ENCODE measurements at regions not wholly inside any gene's neighbourhood (a gene's known extent, or its start where the extent isn't known, plus 50 kb on each side); places are given as distances from the start of the nearest gene placed in this dataset.
"Not testable (repeated sequence)": the region's sequence is repeated elsewhere in the genome, so short reads cannot be mapped to it uniquely, and the experiment has no call there.

DNA sequence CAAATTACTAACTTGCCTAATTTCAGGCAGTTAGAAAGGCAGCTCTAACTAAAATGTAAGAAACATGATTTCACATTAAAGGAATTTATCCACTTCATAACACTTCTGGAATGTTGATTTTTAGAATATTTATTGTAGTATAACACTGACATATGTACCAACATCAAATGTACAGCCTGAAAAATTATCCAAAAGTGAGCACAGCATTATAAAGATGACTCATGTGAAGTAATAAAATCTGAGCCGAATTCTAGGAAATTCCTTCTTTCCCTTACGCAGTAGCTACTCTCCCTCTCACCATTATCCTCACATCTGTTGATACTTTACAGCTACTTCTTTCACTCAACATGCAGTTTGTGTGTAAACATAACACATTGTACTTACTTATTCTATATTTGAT is 610.6 kb downstream of the ZWINT start:
- DNase-seq (ENCODE audit: low read depth in 2 of 2): no peak

GRCh38 chr10:55747244-55747643 is 613.8 kb downstream of the ZWINT start:
- DNase-seq (ENCODE audit: low read depth in 2 of 2): no peak

DNA sequence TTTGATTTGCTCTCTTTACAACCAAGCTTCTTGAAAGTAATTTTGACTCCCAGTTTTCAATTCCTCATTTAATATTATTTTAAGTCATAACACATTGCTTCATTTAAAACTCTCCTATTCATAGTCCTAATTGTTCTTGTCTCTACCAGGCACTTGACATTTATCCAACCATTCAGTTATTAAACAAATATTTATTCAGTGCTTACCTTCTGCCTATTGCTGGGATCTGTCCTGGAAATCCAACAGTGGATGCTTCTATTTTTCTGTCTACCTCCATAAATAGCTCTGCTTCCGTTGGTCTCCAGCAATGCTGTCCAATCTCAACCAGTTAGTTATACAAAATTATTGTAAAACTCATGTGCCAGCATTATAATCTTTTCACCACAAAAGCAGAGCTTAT is 615.1 kb downstream of the ZWINT start:
- DNase-seq (ENCODE audit: low read depth in 2 of 2): no peak

- DNase-seq (ENCODE audit: low read depth in 2 of 2): no peak
Measured at GRCh38 chr10:55742487-55742886, 618.6 kb downstream of the ZWINT start.

DNA sequence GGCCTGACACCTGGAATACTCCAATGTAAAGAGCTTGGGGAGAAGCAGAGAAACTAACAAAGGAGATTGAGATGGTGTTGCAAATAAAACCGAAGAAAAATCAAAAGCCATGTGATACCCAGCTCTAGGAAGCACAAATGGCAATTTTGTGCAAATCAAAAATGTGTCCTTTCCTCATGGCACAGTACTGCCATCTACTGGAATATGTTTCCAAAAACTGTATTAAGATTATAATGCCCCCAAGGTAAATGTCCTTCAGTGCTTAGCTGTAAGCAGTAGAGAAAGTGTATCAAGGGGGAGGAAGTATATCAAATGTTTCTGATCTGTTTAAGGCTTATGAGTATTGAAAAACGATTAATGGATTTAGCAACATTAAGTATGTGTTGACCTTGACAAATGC is 620.3 kb downstream of the ZWINT start:
- DNase-seq (ENCODE audit: low read depth in 2 of 2): not testable (repeated sequence)

DNA sequence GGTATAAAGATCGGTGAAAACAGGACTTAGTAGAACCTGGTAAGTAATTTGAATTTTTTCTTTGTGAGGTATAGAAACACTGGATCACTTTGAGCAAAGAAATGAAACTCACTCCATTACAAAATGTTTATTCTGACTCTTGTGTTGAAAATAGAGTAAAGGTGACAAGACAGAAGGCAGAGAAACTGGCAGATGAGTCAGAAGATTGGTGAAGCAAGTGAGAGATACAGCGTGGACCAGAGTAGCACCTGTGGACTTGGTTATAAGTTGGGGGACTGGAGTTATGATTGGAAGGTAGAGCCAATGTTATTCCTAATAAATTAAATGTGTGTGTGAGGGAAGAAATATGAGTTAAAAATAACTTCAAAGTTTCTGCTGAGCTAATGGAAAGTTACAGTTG is 620.9 kb downstream of the ZWINT start:
- no peak for DNase-seq (ENCODE audit: low read depth in 2 of 2)

GRCh38 chr10:55734112-55734511 is 626.9 kb downstream of the ZWINT start:
- DNase-seq (ENCODE audit: low read depth in 2 of 2): no peak

DNA sequence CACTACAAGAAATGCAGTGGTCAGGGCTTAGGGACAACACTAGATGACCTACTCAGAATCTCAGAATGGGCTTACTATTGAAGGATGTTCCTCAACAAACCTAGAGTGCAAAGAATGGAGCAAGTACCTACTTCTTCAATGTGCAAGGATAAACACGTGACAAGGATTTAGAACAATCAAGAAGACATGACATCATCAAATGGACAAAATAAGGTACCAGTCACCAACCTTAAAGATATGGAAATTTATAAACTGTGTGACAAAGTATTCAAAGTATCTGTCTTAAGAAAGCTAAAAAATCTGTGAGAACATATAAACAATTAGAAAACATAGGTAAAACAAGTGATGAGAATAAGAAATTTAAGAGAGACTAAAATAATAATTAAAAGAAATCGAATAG is 656.1 kb downstream of the ZWINT start:
- DNase-seq (ENCODE audit: low read depth in 2 of 2): no peak

- DNase-seq (ENCODE audit: low read depth in 2 of 2): no peak
Measured at GRCh38 chr10:55668326-55668922, 692.6 kb downstream of the ZWINT start.

DNA sequence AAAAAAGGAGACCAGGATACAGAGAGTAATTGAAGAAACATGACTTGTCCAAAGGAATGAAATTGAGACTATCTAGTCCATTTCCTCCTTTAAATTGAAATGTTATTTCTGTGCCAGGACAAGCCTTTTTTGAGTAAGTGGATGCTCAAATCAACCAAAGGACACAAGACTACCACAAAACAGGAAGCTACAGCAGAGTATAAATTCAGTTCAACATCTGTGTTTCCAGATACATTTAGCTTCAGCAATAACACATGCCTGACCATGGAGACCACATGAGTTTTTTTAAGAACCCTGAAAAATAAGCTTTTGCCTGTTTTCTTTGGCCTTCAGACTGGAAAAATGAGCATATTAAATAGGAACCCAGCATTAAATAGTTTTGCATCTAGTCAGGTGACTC is 707.5 kb downstream of the ZWINT start:
- no peak for DNase-seq (ENCODE audit: low read depth in 2 of 2)

GRCh38 chr10:55641601-55642000 is 719.5 kb downstream of the ZWINT start:
- no peak for DNase-seq (ENCODE audit: low read depth in 2 of 2)

GRCh38 chr10:55631071-55631654 is 729.9 kb downstream of the ZWINT start:
- peak; percentile 5 to 18 for DNase-seq (ENCODE audit: low read depth in 2 of 2)

DNA sequence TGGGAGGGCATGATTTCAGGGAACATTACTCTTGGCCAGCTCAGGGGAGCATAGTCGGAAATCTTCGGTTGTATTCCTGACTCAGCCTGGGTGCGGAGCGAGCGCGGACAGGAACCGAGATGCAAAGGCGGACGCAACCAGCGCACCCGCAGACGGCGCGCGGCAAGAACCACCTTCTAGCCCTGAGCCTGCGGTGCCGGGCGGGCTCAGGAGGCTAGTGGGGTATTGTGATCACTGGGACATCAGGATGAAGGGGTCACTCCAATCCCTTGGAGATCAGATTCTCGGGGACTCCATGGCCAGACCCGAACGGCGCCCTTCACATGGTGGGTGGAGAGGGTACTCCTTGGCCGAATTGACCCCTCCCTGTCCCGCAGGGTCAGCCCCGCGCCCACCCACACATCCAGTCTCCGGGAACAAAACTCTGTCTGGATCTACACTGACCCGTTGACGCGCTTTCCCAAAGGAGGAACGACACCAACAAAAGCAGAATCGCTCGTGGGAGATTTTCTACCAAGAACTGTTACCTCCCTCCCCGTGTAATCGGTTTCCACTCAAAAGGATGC is 730.5 kb downstream of the ZWINT start:
- no peak for DNase-seq (ENCODE audit: low read depth in 2 of 2)

GRCh38 chr10:55629793-55630490 is 731.1 kb downstream of the ZWINT start:
- DNase-seq (ENCODE audit: low read depth in 2 of 2): no peak

DNA sequence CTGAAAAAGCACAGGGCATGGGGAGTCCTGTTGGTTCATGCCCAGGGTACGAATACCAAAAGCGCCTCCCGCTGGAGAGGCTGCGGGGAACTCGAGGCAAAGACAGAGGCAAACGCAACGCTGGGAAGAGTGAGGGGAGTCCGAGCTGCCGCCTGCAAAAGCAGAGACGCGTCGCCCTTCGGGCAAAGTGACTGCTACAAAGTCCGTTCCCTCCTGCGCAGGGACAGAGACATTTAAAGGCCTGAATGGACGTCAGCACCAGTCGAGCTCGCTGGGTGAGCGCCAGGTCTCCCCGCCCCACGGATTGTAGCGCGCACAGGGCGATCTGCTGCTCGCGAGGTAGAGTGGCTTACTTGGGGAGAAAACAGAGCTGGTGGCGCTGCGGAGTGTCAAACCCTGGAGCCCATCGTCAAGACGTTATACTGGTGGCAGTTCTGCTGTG is 732.8 kb downstream of the ZWINT start:
- no peak for DNase-seq (ENCODE audit: low read depth in 2 of 2)

DNA sequence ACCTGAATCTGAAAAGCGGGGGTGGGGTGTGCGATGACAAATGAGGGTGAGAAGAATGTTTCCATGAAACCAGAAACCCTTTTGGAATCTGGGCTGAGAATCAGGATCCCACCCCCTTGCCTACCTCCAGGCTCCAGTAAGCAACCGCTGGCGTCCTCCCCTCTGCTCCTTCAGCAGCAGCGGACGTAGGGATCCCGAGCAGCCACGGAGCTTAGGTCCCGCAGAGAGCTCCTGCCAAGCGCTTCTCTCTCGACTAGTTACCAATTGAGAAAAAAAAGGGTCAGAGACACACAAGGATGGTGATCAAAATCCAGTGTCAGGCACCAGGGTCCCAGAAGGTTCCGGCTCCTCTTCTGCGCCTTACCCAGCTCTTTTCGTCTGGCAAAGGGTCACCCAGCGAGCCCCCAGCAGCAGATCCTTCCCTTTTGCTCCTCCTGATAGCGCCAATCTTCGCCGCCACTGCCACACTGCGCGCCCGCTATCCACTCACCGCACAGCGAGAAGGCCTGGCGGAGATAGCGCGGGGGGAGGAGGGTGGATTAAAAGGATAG is 733.5 kb downstream of the ZWINT start:
- DNase-seq (ENCODE audit: low read depth in 2 of 2): no peak

GRCh38 chr10:55601690-55602478 is 759.2 kb downstream of the ZWINT start:
- not testable (repeated sequence) for DNase-seq (ENCODE audit: low read depth in 2 of 2)

DNA sequence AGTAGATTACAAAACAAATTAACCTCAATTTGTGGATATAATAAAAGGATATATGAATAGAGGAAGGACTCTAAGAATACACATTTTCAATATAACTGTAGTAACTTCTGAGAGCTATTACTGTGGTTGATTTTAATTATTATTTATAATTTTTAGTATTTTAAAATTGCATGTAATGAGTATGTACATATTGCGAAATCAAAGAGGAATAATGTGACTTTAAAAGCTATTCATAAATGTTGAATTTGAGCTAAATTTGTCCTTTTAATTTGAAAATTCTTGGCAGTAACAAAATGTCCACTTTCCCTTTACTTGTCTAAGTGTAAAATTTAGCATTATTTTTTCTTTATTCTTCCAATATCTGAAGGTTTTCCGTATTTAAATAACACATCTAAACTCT is 750.6 kb upstream of the PCDH15 start:
- DNase-seq (ENCODE audit: low read depth in 2 of 2): no peak

GRCh38 chr10:55550236-55550635 is 749.2 kb upstream of the PCDH15 start:
- DNase-seq (ENCODE audit: low read depth in 2 of 2): no peak

DNA sequence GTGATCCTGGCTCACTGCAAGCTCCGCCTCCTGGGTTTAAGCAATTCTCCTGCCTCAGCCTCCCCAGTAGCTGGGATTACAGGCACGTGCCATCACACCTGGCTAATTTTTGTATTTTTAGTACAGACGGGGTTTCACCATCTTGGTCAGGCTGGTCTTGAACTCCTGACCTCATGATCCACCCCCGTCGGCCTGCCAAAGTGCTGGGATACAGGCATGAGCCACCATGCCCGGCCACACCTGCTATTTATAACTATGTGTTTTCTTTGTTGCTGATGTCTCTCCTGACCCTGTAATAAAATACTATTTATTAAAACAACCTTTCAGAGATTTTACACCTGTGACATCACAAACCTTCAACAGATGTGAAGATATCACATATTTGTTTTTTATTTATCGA is 736.5 kb upstream of the PCDH15 start:
- DNase-seq (ENCODE audit: low read depth in 2 of 2): not testable (repeated sequence)

DNA sequence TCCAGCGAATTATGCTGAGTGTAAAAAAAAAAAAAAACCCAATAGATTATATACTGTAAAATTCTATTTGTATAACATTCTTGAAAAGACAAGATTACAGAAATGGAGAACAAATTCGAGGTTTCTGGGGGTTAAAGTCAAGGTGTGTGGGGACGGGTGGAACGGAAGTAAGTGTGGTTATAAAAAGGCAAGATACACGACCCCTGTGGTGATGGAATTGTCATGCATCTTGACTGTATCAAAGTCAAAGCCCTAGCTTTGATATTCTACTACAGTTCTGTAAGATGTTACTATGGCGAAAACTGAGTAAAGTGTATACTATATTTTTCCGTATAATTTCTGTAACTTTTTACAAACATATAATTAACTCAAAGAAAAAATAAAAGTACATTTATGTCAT is 718.2 kb upstream of the PCDH15 start:
- no peak for DNase-seq (ENCODE audit: low read depth in 2 of 2)

DNA sequence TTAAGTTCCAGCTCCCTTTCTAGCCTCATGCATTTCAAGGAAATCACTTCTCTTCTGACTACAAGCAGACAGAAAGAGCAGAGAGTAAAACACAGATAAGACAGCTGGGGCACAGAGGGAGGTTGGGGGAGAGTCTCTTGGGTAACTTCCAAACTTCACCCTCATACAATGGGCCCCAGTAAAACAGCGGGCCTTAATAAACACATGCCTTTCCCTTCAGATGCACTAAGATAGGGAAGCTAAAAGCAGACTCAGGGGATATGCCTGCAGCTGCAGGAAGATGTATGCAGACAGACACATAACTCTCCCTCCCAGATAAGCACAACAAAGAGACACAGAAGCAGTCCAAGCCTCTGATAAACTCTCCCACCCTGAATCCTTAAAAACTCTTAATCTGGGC is 717.4 kb upstream of the PCDH15 start:
- not testable (repeated sequence) for DNase-seq (ENCODE audit: low read depth in 2 of 2)

Data from stimulated activated CD8-positive, alpha-beta memory T cell treated with anti-CD3 and anti-CD28 coated beads, Interleukin-2, amount 100 ng/mL, for 48 hours (primary cell).